GM10266 (cell line): ENCODE measurements at regions not wholly inside any gene's neighbourhood (a gene's known extent, or its start where the extent isn't known, plus 50 kb on each side); places are given as distances from the start of the nearest gene placed in this dataset.

ENCODE experiments used
- DNase-seq: peaks from one replicate; pipeline ENCODE4 v3.0.0; 2012; ENCODE audit errors: extremely low spot score
- CTCF ChIP-seq: IDR thresholded peaks from 2 replicates; pipeline ENCODE4 v1.5.1; 2012; ENCODE audit warnings: mild to moderate bottlenecking, low read depth; ENCODE audit not compliant: control insufficient read depth, insufficient read depth; ENCODE audit errors: missing control alignments

GRCh38 chr12:67772267-67773169 is 124.0 kb downstream of the DYRK2 start:
- TF ChIP-seq CTCF = no peak
- DNase-seq = no peak

GRCh38 chr12:67773896-67774295 is 125.4 kb downstream of the DYRK2 start:
- no peak for DNase-seq
- no peak for TF ChIP-seq CTCF

- TF ChIP-seq CTCF = no peak
- no peak for DNase-seq
Observed at GRCh38 chr12:67774983-67775587, 126.5 kb downstream of the DYRK2 start.

GRCh38 chr12:67780580-67781084 is 132.1 kb downstream of the DYRK2 start:
- DNase-seq = no peak
- no peak for TF ChIP-seq CTCF

- DNase-seq = no peak
- no peak for TF ChIP-seq CTCF
Observed at GRCh38 chr12:67782573-67782972, 134.0 kb downstream of the DYRK2 start.

- DNase-seq = no peak
- no peak for TF ChIP-seq CTCF
Observed at GRCh38 chr12:67783393-67783792, 134.8 kb downstream of the DYRK2 start.

GRCh38 chr12:67784831-67785230 is 136.3 kb downstream of the DYRK2 start:
- DNase-seq = no peak
- TF ChIP-seq CTCF = no peak
